ENCODE measurements at regions not wholly inside any gene's neighbourhood (a gene's known extent, or its start where the extent isn't known, plus 50 kb on each side); places are given as distances from the start of the nearest gene placed in this dataset.

- DNase-seq, result no peak
These were observed 86.8 kb downstream of the CCT6B start for GRCh38 chr17:34874478-34874877.

- DNase-seq, result no peak
These were observed 88.6 kb downstream of the CCT6B start for GRCh38 chr17:34872640-34873039.

GRCh38 chr17:34869641-34870040, 91.6 kb downstream of the CCT6B start:
- DNase-seq, result no peak

GRCh38 chr17:34865716-34866115, 95.5 kb downstream of the CCT6B start:
- DNase-seq, result no peak

- DNase-seq, result no peak
These were observed 98.9 kb downstream of the CCT6B start for GRCh38 chr17:34862384-34862783.

GRCh38 chr17:34861864-34862263, 99.4 kb downstream of the CCT6B start:
- DNase-seq, result no peak

GRCh38 chr17:34859652-34860051, 101.6 kb downstream of the CCT6B start:
- DNase-seq, result no peak

GRCh38 chr17:34858591-34859565, 102.4 kb downstream of the CCT6B start:
- no peak for DNase-seq

- DNase-seq, result no peak
These were observed 107.3 kb downstream of the CCT6B start for GRCh38 chr17:34853924-34854323.

GRCh38 chr17:34852614-34853013, 108.6 kb downstream of the CCT6B start:
- no peak for DNase-seq

GRCh38 chr17:34851961-34852540, 109.2 kb downstream of the CCT6B start:
- DNase-seq, result no peak

GRCh38 chr17:34850964-34851363, 110.3 kb downstream of the CCT6B start:
- DNase-seq, result no peak

- DNase-seq, result no peak
These were observed 111.2 kb downstream of the CCT6B start for GRCh38 chr17:34850023-34850422.

- no peak for DNase-seq
These were observed 113.3 kb downstream of the CCT6B start for GRCh38 chr17:34847938-34848337.

GRCh38 chr17:34845296-34845695, 116.0 kb downstream of the CCT6B start:
- no peak for DNase-seq

- no peak for DNase-seq
These were observed 117.6 kb downstream of the CCT6B start for GRCh38 chr17:34843682-34844081.

- DNase-seq, result no peak
These were observed 119.0 kb downstream of the CCT6B start for GRCh38 chr17:34842235-34842634.

GRCh38 chr17:34841467-34841866, 119.8 kb downstream of the CCT6B start:
- DNase-seq, result no peak

GRCh38 chr17:34840750-34841149, 120.5 kb downstream of the CCT6B start:
- DNase-seq, result no peak

GRCh38 chr17:34837876-34838478, 123.3 kb downstream of the CCT6B start:
- DNase-seq, result no peak

GRCh38 chr17:34832376-34832775, 128.9 kb downstream of the CCT6B start:
- no peak for DNase-seq

- no peak for DNase-seq
These were observed 134.3 kb downstream of the CCT6B start for GRCh38 chr17:34827008-34827407.

GRCh38 chr17:34826332-34826731, 134.9 kb downstream of the CCT6B start:
- peak; percentile 18 for DNase-seq

GRCh38 chr17:34825884-34826283, 135.4 kb downstream of the CCT6B start:
- DNase-seq, result no peak
